Inflammatory macrophage treated with lipopolysaccharide for 4 hours (primary cell): ENCODE measurements at regions not wholly inside any gene's neighbourhood (a gene's known extent, or its start where the extent isn't known, plus 50 kb on each side); places are given as distances from the start of the nearest gene placed in this dataset.
"Not testable (repeated sequence)": the region's sequence is repeated elsewhere in the genome, so short reads cannot be mapped to it uniquely, and the experiment has no call there.

ENCODE experiments used
- DNase-seq: peaks from one replicate; pipeline ENCODE4 v3.0.0-alpha.2; 2020

DNA sequence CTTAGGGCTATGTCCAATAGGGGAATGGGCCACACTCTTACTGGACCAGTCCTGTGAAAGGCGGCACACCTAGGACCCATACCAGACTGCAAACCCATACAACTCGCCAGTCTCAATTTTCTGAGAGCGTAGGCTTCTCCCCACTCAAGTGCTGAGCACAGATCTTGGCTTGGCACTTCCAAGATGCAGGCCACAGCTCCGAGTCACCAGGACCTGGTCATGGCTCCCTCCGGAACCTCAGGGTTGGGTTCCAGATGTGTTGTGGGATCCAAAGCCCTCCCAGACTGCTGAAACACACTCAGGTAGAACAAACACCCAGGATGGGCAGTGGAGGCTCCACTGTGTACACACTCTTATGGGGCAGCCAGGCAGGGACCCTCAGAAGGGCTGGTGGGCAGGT, 103.3 kb downstream of the TMEM144 start:
- DNase-seq, result no peak

DNA sequence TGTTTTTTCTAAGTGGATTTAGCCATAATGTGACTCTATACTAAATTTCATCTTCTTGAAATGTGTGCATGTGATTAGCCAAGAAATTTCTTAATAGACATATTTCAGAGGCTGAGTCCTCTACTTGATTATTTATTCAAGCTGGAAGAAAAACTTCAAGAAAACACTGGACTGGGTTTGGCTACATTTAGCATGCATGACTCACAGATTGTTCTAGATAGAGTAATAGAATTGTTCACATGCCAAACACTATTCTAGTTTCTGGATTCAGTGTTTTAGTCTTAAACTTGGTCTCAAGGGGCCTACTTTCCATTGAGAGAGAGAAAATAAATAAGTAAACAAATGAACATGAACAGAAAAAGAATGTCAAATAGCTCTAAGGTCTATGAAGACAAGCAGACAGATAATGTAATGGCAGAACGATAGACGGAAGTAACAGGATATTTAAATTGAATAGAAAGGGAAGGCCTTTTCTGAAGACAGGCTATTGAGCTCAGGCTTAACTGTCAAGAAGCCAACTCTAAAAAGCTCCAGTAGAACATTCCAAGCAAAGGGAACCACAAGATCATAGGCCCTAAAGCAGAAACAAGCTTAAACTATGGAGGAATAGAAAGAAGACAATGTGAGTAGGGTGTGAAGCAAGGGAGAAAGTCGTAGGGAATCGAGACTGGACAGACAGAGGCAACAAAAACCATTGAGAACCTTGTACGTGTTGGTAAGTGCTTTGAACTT, 104.6 kb downstream of the TMEM144 start:
- DNase-seq, result no peak

DNA sequence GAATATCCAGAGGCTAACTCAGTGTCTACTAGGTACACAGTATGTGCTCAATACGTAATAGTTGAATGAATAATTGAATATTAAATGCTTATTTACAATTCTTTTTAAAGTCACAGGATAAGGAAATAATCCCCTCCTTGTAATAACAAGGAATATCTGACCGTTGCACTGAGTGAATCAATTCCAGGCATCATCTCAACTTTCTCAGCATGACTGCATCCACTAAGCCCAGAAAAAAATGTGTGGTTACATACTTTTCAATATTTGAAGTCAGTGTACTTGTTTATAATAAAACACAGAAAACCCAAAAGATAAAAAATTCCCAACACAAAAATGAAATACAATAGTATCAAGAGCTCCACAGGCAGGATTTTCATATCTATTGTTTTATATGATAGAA, 105.4 kb downstream of the TMEM144 start:
- DNase-seq, result no peak

DNA sequence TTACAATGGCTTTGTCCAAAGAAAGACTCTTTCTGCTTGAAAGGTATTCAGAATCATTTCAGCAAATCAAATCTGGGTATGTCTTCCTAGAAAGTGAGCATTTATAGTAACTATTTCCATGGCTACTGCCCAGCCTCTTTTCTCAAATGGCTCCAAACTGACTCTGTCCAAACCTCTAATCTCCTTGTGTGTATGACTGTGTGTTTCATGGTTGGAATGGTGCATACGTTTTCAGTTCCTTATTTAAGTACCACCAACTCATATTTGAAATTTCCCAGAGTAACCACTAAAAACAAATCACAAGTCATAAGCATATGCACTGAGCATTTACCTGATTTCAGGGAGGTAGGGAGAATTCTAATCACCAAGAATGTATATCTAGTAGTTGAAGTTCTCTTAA, 106.0 kb downstream of the TMEM144 start:
- no peak for DNase-seq

DNA sequence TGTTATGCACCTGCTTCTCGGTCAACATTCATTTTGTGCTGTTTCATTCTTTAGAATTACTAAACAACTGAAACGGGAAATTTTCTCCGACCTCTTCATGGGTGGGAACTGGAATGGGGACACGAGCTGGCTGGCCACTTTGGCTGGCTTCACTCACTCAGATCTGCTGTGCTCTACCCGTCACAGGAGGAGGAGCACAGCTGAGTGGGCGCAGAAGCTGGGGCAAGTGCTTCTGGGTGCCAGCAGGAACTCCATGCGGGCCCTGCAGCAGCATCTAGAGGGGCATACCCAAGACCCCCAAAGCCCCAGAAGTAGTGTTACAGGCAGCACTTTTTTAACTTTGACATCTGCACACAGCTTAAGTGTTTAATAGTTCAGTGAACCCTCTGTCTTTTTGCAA, 109.6 kb downstream of the TMEM144 start:
- no peak for DNase-seq

DNA sequence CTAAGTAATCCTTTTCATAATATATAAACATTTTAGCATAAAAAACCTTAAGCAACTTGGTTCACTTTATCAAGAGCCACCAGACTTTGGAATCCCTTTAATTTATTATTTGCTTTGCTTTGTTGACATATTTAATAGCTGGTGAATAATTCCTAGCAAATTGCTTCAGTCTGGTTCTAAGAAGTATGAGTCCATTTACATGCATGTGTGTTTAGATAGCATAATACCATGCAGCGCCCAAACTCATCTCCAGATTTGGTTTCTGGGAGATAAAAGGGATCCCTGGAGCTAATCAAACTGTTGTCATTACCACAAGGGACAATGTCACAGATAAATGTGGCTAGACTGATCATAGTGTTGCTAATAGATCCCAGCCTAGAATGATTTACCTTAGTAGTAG, 111.8 kb downstream of the TMEM144 start:
- DNase-seq, result no peak

DNA sequence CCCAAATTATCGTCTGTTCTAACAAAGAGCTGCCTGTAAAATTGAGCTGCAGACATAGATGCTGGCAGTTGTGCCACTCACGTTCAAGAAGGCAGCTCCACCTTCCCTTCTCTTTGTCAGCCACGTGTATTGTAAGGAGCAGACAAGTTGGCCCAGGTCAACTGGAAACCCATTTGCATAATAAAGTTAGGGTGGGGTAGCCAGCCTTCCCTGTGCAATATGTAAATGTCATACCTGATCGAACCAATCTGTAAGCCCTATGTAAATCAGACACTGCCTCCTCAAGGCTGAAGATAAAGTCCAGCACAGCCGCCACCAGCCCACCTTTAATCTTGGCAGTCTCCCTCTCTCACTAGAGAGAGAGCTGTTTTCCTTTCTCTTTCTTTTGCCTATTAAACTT, 117.2 kb downstream of the TMEM144 start:
- DNase-seq, result no peak

DNA sequence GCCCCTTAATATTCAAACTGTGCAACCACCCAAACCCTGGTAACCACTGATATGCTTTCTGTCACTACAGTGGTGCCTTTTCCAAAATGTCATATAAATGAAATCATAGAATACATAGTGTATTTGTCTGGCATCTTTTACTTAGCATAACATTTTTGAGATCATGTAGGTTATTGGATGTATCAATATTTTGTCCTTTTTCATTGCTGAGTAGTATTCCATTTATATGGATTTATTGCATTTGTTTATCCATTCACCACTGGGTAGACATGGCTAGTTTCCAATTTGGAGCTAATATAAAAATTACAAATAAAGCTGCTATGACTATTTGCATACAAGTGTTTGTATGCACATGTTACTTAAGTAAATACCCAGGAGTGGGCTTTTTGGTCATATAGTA, 121.6 kb downstream of the TMEM144 start:
- DNase-seq, result no peak

DNA sequence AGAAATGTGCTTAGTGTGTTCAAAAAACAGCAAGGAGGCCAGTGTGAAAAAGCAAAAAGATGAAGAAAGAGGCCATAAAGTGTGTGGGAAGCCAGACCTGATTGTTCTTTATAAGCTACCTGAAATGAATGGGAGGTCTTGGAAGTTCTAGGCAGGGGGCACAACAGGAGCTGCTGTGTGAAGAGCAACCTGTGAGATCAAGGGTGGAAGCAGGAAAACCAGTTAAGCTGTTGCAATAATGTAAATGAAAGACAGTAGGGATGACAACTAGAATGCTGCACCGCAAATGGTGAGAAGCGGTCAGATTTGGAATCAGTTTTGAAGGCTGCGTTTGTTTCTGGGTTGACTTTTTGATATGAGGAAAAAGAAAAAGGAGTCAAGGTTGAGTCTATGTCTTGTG, 123.5 kb downstream of the TMEM144 start:
- DNase-seq, result no peak

DNA sequence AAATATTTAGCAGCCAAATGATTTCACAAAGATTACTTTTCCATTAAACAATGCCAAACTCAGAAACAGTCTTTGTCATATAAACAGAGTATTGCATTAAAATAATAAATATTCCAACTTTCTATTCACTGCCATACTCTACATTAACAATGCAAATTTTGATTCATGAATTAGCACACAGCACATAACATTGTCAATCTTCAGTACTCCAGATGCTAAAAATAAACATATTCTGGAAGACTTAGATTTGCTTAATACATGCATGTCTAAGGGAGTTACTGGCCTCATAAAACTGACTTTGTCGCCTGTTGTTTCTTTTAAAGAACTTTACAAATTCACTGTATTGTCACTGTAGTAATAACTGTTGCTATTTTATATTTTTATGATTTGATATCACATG, 131.6 kb downstream of the TMEM144 start:
- DNase-seq, result no peak

DNA sequence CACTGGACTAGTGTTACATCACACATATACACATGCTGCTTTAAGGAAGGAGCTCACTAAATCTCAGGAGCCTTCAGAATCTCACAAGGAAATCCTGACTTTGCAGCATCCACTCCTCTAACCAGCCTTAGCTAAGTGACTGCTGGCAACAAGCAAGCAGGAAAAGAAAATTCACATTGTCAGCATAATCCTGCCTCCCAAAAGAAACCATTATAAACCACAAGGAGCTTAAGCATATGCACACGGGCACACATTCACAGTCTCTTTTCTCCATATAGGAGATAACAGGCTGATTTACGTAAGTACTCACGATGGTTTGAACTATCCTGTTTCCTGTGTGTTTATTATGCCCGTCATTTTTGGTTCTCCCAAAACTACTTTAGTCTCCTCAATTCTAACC, 136.3 kb downstream of the TMEM144 start:
- DNase-seq, result no peak

DNA sequence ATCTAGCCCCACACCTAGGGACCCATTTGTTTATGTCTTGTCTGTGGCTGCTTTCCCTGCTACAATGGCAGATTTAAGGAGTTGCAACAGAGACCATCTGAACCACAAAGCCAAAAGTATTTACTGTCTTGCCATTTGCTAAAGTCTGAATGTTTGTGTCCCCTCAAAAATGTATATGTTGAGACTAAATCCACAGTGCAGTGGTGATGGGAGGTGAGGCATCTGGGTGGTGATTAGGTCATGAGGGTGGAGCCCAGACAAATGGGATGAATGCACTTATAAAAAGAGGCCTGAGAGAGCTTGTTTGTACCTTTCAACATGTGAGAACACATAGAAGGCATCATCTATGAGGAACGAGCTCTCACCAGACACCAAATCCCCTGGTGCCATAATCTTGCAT, 137.3 kb downstream of the TMEM144 start:
- no peak for DNase-seq

DNA sequence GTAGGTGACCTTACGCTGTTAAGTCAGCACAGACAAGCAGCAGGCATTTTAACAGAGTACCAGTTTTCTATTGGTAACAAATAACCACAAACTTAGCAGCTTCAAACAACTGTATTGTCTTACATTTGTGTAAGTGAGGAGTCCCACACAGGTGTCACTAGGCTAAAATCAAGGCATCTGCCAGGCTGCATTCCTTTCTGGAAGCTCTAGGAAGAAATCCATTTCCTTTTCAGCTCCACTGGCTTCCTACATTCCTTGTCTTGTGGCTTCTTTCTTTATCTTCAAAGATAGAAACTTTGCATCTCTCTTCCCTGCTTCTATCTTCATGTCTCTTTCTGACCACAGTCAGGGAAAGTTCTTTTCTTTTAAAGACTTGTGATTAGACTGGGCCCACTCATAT, 139.9 kb downstream of the TMEM144 start:
- no peak for DNase-seq

DNA sequence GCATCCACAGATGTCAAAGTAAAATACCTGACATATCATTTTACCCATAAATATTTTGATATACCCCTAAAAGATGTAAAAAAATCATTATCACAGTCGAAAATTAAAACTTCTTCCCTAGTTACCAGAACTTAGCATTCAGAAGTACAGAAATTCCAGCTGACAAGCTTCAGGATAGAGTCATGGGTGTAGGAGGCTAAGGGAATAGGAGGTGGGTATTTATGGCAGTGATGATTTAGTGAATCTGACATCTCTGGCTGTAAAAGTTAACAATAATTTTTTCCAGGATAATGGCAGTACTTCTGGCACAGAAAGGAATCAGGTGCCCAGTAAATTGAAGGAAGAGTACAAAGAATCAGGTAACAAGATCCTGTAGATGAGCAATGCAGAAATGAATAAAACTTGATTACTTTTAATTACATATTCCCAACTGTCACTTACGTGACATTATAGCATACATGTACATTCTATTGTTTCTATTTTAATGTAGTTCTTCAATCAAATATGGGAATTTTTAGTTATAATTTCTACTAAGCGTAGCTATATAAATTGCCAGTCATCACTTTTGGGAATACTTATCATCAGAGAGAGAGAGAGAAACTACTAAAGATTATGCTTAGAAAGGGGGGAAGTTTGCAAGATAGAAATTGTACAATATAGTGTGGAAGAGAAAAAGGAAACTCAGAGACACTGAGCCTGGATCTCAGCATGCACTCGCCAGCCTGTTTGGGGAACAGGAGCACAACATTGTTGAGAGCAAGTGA, 143.4 kb downstream of the TMEM144 start:
- no peak for DNase-seq

DNA sequence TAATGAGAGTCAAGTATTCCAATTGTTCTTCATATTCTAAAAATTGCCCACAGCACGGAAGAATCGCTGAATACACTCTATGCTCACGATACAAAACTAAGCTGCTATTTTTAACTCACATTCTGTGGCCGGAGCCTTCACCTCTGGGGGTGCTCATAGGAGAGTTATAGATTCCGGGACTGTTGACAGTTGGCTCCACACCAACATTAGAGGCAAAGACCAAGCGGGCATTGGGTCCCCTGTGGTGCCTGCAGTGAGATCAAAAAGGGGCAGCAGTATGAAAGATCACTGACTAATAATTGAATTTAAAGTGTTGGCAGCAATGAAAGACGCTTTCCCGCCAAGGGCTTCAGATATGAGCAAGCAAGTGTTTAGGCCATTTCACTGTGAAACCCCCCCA, 146.0 kb downstream of the TMEM144 start:
- no peak for DNase-seq

DNA sequence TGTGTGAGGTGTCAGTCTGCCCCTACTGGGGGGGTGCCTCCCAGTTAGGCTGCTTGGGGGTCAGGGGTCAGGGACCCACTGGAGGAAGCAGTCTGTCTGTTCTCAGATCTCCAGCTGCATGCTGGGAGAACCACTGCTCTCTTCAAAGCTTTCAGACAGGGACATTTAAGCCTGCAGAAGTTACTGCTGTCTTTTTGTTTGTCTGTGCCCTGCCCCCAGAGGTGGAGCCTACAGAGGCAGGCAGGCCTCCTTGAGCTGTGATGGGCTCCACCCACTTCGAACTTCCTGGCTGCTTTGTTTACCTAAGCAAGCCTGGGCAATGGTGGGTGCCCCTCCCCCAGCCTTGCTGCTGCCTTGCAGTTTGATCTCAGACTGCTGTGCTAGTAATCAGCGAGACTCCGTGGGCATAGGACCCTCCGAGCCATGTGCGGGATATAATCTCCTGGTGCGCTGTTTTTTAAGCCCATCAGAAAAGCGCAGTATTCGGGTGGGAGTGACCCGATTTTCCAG, 153.7 kb upstream of the RXFP1 start:
- DNase-seq, result not testable (repeated sequence)

DNA sequence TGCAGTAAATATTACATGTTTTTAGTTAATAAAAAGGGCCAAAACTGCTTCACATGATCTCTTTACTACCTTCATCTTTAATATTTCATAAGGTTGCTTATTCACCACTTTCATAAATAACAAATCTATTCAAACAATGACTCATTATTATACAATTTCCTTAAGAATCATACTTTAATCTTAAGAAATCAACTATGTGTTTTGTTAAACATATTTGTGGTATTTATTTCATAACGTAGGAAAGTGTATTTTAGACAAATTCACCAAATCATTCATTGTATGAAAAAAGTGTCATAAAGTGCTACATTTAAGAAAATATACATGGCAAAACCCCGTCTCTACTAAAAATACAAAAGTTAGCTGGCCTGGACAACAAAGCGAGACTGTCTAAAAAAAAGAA, 150.5 kb upstream of the RXFP1 start:
- DNase-seq, result no peak

DNA sequence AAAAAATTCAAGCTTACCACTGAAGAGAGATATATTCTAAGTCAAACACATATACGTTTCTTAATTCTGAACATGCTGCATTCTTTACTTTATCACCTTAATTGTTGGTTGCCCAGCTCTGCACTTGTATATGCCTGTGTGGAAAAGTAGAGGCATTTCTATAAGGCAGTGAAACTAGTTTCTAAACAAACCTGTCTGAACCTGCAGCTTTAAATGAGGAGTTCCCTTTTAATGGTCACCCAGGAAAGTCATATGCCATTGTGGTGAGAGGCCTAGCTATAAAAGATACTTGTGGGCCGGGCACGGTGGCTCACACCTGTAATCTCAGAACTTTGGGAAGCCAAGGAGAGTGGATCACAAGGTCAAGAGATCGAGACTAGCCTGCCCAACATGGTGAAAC, 147.4 kb upstream of the RXFP1 start:
- no peak for DNase-seq

DNA sequence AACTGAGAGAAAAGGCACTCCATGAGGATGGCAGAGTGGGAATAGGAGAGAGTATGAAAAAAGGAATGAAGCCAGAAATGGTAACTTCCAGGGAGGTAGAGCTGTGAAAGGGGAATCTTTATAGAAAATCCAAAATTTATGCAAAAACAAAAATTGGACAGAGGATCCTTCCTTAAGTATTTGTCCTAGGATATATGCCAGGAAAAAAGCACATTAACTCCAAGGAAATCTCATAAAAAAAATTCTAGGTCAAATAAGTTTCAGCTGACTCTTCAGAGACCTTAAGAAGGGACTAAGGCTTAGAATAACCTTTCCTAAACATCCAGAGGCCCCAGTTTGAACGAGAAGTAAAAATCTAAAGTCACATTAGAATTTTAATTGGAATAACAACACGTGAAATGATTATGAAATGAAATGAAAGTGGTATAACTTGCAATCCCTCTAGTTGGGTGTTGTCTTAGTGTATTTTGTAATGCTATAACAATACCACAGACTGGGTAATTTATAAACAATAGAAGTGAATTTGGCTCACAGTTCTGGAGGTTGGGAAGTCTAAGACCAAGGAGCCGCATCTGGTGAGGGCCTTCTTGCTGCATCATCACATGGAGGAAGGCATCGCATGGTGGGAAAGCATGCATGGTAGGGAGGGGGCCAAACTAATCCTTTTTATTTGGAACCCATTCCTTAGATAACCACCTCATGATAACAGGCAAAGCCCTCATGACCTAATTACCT, 145.4 kb upstream of the RXFP1 start:
- DNase-seq, result no peak

DNA sequence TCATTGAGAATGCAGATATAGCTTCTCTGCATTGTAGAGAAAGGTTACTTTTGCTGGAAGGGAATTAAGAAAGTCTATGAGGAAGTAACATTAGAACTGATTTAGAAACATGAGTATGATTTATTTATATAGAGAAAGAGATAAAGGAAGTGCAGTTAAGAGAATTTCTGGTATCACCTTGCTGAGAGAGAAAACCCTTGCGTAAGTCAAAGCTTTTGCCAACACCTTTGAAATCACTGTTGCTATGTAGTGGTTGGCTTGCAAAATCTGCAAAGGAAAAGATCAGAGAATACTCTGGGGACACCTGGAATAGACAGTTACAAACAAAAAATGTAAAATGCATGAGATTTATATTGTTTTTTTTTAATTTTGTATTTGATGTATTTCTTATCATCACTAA, 137.3 kb upstream of the RXFP1 start:
- DNase-seq, result no peak

DNA sequence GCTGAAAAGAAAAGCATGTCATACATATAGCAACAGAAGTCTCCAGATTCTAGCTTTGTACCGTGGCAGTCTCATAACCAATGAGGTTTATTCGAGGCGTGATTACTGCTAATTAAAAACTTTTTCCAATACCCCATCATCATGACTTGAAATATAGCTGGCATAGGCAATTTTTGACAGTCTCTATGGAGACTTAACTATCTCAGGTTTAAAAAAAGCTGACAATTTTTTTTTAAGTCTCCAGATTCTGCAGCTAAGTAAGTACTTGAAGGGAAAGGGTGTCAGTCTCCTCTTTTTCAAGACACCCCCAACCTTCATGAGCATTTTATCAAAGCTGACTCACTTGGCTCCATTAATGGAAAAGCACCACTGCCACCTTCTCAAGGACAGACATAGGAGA, 126.3 kb upstream of the RXFP1 start:
- no peak for DNase-seq

DNA sequence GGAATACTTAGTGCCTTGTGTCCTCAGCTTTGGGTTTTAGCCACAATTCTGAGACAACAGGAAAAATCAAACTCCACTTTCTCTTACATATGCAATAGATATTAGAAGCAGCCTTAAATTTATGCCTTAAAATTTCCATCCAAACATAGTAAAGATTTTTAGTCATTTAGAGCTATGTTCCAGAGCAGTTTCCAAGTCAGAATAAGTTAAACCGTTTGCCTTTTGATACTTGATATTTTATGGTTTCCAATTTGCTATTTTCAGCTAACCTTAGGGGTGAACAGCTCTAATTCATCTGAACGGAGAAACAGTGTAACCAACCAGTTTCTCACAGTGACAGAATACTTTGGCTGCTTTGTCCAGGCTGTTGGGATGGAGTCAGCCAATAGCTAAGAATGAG, 125.8 kb upstream of the RXFP1 start:
- DNase-seq, result no peak

DNA sequence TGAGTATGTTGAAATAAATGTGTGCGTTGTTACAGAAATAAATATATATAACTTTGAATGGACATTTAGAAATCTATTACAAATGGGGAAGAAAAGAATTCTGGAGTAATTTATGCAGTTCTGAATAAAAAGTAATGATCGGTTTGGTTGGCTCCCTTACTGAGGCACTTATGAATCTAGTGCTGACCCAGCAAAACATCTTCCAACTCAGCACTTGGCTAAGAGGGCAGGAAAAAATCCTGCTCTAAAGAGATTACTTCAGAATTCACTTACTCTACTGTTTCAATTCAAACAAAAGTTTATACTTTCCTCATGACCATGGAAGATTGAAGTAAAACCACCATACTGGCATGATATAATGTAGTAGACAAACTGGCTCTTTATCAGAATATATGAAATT, 123.9 kb upstream of the RXFP1 start:
- no peak for DNase-seq

DNA sequence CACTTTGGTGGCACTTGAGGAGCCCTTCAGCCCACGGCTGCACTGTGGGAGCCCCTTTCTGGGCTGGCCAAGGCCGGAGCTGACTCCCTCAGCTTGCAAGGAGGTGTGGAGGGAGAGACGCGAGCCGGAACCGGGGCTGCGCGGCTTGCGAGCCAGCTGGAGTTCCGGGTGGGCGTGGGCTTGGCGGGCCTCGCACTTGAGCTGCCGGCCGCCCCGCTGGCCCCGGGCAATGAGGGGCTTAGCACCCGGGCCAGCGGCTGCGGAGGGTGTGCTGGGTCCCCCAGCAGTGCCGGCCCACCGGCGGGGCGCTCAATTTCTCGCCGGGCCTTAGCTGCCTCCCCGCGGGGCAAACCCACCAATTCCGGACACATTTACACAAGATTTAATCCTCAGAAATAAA, 113.7 kb upstream of the RXFP1 start:
- not testable (repeated sequence) for DNase-seq
